ENCODE measurements at regions not wholly inside any gene's neighbourhood (a gene's known extent, or its start where the extent isn't known, plus 50 kb on each side); places are given as distances from the start of the nearest gene placed in this dataset.

- DNase-seq (ENCODE audit: low read depth, low spot score), result no peak
Observed at GRCh38 chr16:6297666-6298410, 1034.8 kb upstream of the RBFOX1 start.

GRCh38 chr16:6286176-6286575, 1046.5 kb upstream of the RBFOX1 start:
- no peak for DNase-seq (ENCODE audit: low read depth, low spot score)

GRCh38 chr16:6284731-6285130, 1047.9 kb upstream of the RBFOX1 start:
- DNase-seq (ENCODE audit: low read depth, low spot score), result no peak

DNA sequence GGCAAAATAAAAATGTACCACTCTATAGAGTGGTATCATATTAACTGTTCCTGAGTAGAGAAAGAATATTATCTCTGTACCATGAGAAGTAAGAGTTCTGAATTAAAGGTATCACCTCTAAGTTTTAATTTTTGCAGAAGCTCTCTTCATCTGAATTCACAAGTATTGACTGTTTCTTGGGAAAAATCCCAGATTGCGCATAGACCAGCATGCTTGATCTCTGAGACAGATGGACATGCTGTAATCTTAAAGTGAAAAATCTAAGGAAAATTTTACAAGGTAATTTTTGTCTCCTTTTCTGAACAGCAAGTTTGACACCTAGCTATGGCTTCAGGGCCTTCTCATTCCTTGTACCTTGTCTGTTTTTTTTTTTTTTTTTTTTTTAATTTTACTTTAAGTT, 1050.7 kb upstream of the RBFOX1 start:
- no peak for DNase-seq (ENCODE audit: low read depth, low spot score)

GRCh38 chr16:6281274-6281673, 1051.4 kb upstream of the RBFOX1 start:
- no peak for DNase-seq (ENCODE audit: low read depth, low spot score)

GRCh38 chr16:6280055-6280454, 1052.6 kb upstream of the RBFOX1 start:
- no peak for DNase-seq (ENCODE audit: low read depth, low spot score)

- no peak for DNase-seq (ENCODE audit: low read depth, low spot score)
Observed at GRCh38 chr16:6279286-6279685, 1053.4 kb upstream of the RBFOX1 start.

DNA sequence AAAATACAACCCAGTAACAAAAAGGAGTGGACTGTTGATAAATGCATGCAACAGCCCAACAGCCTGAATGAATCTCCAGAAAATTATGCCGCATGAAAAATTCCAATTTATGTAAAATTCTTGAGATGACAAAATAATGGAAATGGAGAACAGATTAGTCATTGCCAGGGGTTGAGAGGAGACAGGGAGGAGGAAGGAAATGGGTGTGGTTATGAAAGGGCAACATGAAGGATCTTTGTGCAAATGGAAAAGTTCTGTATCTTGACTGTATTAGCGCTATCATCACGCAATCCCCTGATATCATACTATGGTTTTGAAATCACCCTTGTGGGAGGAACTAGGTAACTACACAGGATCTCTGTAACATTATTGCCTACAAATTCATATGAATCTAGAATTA, 1058.3 kb upstream of the RBFOX1 start:
- no peak for DNase-seq (ENCODE audit: low read depth, low spot score)

DNA sequence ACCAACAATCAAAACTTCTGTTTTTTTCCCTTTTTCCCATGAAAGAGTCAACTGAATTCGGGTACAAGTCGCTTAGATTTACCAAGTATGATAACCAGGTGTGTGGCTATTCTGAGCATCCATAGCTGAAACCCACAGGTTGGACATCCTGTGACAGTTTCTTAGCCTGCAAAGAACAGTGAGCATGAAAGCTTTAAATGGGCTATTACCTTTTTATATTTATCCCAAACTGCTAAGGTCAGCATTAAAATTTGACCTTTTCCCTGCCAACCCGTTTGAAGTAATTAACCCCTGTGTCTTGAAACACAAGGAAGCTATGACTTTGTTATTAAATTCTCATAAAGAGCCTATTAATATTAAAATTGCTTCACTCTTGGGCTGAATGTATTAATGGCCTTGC, 1065.0 kb upstream of the RBFOX1 start:
- no peak for DNase-seq (ENCODE audit: low read depth, low spot score)

GRCh38 chr16:6266703-6267102, 1065.9 kb upstream of the RBFOX1 start:
- DNase-seq (ENCODE audit: low read depth, low spot score), result no peak

- no peak for DNase-seq (ENCODE audit: low read depth, low spot score)
Observed at GRCh38 chr16:6265968-6266367, 1066.7 kb upstream of the RBFOX1 start.

- DNase-seq (ENCODE audit: low read depth, low spot score), result no peak
Observed at GRCh38 chr16:6258056-6258455, 1074.6 kb upstream of the RBFOX1 start.

GRCh38 chr16:6252541-6252940, 1080.1 kb upstream of the RBFOX1 start:
- DNase-seq (ENCODE audit: low read depth, low spot score), result no peak

DNA sequence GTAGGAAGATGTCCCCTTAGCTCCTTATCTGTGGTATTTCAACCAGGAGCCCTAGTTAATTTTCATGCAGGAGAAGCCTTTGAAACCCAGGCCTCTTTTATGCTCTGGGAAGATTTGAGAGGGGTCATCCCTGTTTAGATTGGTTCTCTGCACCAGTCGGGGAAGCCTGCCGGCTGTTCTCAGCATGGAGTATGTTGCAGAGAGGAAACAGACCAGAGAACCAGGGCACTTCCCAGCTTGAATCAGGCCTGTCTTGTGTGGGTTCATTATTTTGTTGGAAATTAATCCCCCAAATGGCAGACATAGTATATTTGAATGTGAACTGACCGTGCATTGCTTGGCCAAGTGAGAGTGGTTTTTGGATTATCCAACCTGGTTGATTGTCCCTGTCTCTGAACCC, 1082.1 kb upstream of the RBFOX1 start:
- DNase-seq (ENCODE audit: low read depth, low spot score), result no peak

DNA sequence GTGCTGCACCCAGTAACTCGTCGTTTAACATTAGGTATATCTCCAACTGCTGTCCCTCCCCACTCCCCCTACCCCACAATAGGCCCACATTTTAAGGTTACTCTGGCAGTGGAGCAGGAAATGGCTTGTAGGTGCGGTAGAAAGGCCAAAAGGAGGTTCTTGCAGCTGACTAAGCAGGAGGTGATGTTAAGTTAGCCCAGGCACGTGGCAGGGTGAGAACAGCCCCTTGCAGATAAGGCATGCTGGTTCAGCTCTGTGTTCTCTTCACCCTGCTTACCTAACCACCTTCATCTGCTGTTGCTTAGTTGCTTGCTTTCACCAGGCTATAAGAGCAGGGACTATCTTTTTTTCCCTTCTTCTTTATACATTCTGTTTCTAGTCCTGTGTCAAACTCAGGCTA, 1082.8 kb upstream of the RBFOX1 start:
- no peak for DNase-seq (ENCODE audit: low read depth, low spot score)

DNA sequence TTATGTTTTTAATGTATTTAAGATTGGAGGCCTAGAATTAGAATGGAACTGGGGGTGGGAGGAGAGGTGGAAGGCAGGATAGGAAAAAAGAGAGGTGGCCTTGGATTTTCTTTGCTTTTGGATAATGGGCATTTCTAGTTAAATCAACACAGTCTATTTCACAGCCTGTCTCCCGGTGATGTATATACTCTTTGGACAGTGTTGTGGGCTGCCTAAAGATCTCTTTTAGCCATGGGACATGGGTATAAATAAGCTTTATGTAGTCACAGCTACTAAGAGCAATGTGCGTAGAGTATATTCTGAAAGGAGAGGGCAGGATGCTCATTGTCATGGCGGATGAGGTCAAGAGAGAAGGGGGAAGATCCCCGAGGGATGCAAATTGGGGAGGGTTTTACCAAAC, 1084.4 kb upstream of the RBFOX1 start:
- no peak for DNase-seq (ENCODE audit: low read depth, low spot score)

- DNase-seq (ENCODE audit: low read depth, low spot score), result no peak
Observed at GRCh38 chr16:6247775-6248174, 1084.9 kb upstream of the RBFOX1 start.

- no peak for DNase-seq (ENCODE audit: low read depth, low spot score)
Observed at GRCh38 chr16:6247150-6247549, 1085.5 kb upstream of the RBFOX1 start.

- DNase-seq (ENCODE audit: low read depth, low spot score), result no peak
Observed at GRCh38 chr16:6246266-6246665, 1086.4 kb upstream of the RBFOX1 start.

GRCh38 chr16:6232056-6232455, 1100.6 kb upstream of the RBFOX1 start:
- DNase-seq (ENCODE audit: low read depth, low spot score), result no peak

DNA sequence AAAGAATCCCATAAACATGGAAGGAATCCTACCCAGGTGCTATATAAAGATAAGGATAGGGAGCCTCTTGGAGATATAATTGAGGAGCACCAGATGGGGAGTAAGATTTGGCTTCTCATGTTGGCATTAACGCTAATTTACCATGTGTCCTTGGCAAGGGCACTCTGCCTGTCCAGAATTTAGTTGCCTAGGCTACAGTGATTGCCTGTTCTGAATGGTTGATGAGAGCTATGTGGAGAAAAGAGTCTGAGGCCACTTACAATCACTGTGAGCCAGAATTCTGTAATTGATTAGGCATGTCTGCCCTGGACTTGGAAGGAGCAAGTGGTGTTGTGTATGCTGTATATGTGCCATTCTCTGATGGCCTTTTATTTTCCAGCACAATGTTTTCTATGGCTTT, 1101.2 kb upstream of the RBFOX1 start:
- no peak for DNase-seq (ENCODE audit: low read depth, low spot score)

DNA sequence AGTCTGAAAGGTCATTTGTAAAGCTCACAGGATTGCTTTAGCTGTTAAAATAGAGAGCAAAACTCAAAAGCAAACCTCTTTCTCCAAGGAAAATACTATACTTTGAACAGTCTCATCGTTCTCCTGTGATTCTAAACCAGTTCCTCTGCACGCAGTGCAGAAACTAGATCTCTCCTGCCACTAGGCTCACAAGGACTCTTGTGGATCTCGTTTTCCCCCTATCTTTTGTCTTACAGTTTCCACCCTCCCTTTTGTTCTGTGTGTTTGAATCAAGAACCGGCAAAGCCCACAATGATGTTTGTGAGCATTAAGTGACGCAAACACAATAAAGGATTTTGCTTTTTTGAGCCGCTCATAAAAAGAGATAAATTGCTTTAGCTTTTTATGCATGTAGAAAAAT, 1103.5 kb upstream of the RBFOX1 start:
- no peak for DNase-seq (ENCODE audit: low read depth, low spot score)

DNA sequence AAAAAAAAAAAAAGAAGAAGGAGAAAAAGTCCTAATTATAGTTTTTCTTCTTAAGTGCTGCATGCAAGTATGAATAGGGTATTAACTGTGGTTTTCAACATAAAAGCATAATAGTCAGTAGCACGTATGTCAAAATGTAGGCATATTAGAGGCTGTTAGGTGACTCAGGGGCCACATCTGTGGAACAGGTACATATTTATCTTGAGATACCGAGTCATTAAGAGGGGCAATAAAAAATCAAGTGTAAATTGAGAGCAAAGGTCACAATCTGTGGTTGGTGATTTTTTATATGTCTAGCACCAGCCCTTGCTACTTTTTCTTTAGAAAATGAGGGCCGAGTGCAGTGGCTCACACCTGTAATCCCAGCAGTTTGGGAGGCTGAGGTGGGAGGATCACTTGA, 1113.8 kb upstream of the RBFOX1 start:
- DNase-seq (ENCODE audit: low read depth, low spot score), result no peak

- no peak for DNase-seq (ENCODE audit: low read depth, low spot score)
Observed at GRCh38 chr16:6216836-6217235, 1115.8 kb upstream of the RBFOX1 start.

All from activated naive CD8-positive, alpha-beta T cell treated with anti-CD3 and anti-CD28 coated beads, Interleukin-2, amount 50 U/mL, for 16 hours (primary cell).